KOPT-K1 (cell line): ENCODE measurements at regions not wholly inside any gene's neighbourhood (a gene's known extent, or its start where the extent isn't known, plus 50 kb on each side); places are given as distances from the start of the nearest gene placed in this dataset.

Experiments
- H3K27ac ChIP-seq: fragments of 200-600 bp; sonication (generic); 2 replicates; pipeline ENCODE4 v1.5.1; 2016; ENCODE audit warnings: antibody characterized with exemption, mild to moderate bottlenecking, low read depth, low read length; ENCODE audit not compliant: poor library complexity, severe bottlenecking
- H3K36me3 ChIP-seq: fragments of 200-600 bp; sonication (generic); 2 replicates; pipeline ENCODE4 v1.5.1; 2017; ENCODE audit warnings: antibody characterized with exemption, mild to moderate bottlenecking, low read length, moderate library complexity; ENCODE audit not compliant: insufficient read depth
- H3K9me3 ChIP-seq: fragments of 200-600 bp; sonication (generic); 2 replicates; pipeline ENCODE4 v1.5.1; 2017; ENCODE audit warnings: antibody characterized with exemption, low read length, mild to moderate bottlenecking; ENCODE audit not compliant: insufficient read depth, poor library complexity, severe bottlenecking

GRCh38 chr14:101009531-101009930 is 106.0 kb upstream of the RTL1 start:
- peaks cover 7% of the 10 kb centered on the region for H3K9me3 ChIP-seq
- H3K36me3 ChIP-seq = no peaks in the 10 kb centered on the region
- no peak overlapping the region for H3K27ac ChIP-seq

DNA sequence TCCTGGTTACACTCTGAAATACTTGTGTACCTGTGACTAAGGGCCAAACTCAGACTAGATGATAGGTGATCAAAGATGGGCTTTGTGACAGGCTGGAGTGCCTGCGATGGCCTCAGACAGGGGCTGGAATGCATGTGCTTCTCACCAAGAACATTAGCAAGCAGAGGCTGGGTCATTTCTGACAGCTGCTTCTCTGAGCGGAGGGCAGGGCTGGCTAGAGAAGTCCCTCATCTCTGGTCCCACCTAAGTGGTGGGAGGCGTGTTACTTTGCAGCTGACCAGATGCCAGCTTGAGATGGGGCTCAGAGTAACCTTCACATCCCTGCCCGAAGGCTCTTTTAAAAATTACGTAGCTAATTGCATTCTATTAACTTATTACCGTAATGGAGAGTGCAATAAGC is 106.8 kb upstream of the RTL1 start:
- no peak overlapping the region for H3K27ac ChIP-seq
- peaks cover 7% of the 10 kb centered on the region for H3K9me3 ChIP-seq
- H3K36me3 ChIP-seq = no peaks in the 10 kb centered on the region

DNA sequence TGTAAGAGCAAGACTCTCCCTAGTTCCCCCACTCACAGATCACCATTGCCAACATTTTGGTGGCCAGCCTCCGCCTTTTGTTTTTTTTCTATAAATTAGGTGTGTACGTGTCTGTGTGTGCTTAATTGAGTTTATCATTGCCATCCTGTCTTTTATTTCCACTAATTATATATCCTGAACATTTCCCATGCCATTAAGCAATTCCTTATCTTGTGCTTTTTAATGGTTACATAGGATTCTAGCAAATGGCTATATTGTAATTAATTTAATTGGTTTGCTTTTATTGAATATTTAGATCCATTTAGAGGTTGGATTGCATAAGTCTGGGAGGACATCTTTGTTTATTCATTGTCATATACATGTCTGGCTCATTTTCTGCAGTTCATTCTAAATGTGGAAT is 107.3 kb upstream of the RTL1 start:
- H3K9me3 ChIP-seq = peaks cover 7% of the 10 kb centered on the region

GRCh38 chr14:101017209-101017608 is 113.7 kb upstream of the RTL1 start:
- no peak overlapping the region for H3K27ac ChIP-seq
- H3K36me3 ChIP-seq = no peaks in the 10 kb centered on the region
- peaks cover 10% of the 10 kb centered on the region for H3K9me3 ChIP-seq

More for the DNA sequence above, 107.3 kb upstream of the RTL1 start:
- Histone ChIP-seq H3K36me3 (no peaks in the 10 kb centered on the region), H3K27ac (no peak overlapping the region)

- H3K9me3 ChIP-seq = peaks cover 7% of the 10 kb centered on the region
- no peaks in the 10 kb centered on the region for H3K36me3 ChIP-seq
- no peak overlapping the region for H3K27ac ChIP-seq
Observed at GRCh38 chr14:101017806-101018560, 114.5 kb upstream of the RTL1 start.

GRCh38 chr14:101018561-101019290 is 115.2 kb upstream of the RTL1 start:
- H3K27ac ChIP-seq = no peak overlapping the region
- peaks cover 15% of the 10 kb centered on the region for H3K9me3 ChIP-seq
- no peaks in the 10 kb centered on the region for H3K36me3 ChIP-seq

- Histone ChIP-seq H3K9me3 (peaks cover 21% of the 10 kb centered on the region), H3K36me3 (no peaks in the 10 kb centered on the region), H3K27ac (no peak overlapping the region)
Observed at GRCh38 chr14:101019541-101019940, 116.0 kb upstream of the RTL1 start.

DNA sequence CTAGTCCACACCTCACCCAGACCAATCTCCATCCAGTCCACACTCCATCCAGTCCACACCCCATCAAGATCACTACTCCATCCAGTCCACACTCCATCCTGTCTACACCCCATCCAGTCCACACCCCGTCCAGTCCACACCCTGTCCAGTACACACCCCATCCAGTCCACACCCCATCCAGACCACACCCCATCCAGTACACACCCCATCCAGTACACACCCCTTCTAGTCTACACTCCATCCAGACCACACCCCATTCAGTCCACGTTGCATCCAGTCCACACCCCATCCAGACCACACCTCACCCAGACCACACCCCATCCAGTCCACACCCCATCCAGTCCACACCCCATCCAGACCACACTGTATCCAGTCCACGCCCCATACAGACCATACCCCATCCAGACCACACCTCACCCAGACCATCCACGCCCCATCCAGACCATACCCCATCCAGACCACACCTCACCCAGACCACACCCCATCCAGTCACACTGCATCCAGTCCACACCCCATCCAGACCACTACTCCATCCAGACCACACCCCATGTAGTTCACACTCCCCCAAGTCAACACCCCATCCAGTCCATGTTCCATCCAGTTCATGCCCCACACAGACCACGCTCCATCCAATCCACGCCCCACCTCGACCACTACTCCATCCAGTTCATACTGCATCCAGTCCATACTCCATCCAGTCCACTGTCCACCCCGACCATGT is 116.6 kb upstream of the RTL1 start:
- Histone ChIP-seq H3K27ac (no peak overlapping the region), H3K9me3 (peaks cover 21% of the 10 kb centered on the region), H3K36me3 (no peaks in the 10 kb centered on the region)

GRCh38 chr14:101020834-101021370 is 117.4 kb upstream of the RTL1 start:
- Histone ChIP-seq H3K36me3 (no peaks in the 10 kb centered on the region), H3K9me3 (peaks cover 21% of the 10 kb centered on the region), H3K27ac (no peak overlapping the region)

DNA sequence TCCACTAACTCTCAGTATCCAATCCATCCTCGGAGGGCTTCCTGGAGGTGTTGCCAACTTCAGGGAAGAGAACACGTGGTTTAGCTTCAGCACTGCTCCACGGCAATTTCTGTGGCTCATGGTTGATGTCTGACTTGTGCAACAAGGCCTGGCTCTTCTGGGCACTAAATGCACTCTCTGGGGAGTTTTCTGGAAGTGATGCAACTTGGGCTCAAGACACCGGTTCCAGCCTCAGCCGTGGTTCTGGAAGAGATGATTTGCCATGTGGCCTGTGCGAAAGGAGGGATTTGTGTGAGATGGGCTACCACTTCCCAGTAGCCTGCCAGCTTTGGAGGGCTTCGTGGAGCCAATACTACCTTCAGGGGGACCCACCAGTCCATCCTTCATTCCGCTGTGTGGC is 118.6 kb upstream of the RTL1 start:
- no peak overlapping the region for H3K27ac ChIP-seq
- peaks cover 21% of the 10 kb centered on the region for H3K9me3 ChIP-seq
- no peaks in the 10 kb centered on the region for H3K36me3 ChIP-seq

DNA sequence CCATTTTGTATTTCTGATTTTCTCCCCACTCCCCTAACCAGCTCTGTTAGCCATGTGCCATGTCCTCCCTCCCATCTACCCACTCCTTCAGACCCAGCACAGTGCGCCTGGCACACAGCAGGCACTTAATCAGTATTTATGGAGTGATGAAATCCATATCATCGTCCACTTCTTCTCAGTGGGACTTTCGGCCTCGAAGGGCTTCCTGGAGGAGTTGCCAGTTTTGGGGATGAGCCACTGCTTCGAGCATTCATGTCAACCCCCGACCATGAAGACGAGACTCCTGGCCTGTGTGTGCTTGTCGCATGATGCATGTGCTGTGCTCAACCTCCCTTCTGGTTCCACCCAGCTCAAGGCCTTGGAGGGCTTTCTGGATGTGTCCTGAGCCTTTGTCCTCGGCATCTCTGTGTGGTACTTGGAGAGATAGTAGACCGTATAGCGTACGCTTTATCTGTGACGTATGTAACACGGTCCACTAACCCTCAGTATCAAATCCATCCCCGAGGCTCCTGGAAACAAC is 119.5 kb upstream of the RTL1 start:
- Histone ChIP-seq H3K36me3 (no peaks in the 10 kb centered on the region), H3K27ac (no peak overlapping the region), H3K9me3 (peaks cover 21% of the 10 kb centered on the region)

- Histone ChIP-seq H3K27ac (no peak overlapping the region), H3K36me3 (no peaks in the 10 kb centered on the region), H3K9me3 (peaks cover 21% of the 10 kb centered on the region)
Observed at GRCh38 chr14:101024686-101025085, 121.2 kb upstream of the RTL1 start.

DNA sequence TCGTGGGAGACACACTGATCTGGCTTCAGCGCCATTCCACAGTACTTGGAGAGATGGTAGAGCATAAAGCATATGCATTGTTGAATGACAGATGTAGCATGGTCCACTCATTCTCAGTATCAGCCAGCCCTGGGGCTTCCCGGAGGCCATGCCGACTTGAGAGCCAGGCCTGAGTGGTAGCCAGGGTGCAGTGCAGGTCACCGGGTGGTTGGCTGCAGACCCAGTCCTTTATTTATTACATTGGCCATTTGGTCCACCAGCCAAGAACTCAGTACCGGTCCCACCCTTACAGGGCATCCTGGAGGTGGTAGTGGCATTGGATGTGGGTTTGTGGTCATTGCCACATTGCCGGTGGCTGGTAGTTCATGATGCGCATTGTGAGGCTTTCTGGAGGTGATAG is 121.6 kb upstream of the RTL1 start:
- H3K27ac ChIP-seq = no peak overlapping the region
- H3K36me3 ChIP-seq = no peaks in the 10 kb centered on the region
- peaks cover 21% of the 10 kb centered on the region for H3K9me3 ChIP-seq

GRCh38 chr14:101025696-101026095 is 122.2 kb upstream of the RTL1 start:
- Histone ChIP-seq H3K36me3 (no peaks in the 10 kb centered on the region), H3K9me3 (peaks cover 21% of the 10 kb centered on the region), H3K27ac (no peak overlapping the region)

DNA sequence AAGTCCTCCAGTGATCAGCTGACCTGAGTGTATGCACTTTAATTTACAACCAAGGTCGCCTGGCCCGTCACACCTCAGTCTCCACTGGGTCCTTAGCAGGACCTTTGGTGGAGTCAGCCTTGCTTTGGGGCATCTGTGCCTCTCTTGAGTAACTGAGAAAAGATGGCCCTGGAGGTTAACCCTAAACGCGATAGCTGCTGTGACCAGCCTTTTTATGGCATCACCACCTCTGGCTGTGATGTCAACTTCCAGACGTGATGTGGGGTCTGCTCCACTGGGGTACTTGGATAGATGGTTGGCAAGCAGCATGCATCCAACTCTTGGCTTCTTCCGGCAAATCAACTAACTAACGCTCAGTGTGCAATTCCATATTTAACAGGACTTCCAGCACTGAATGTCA is 122.8 kb upstream of the RTL1 start:
- Histone ChIP-seq H3K36me3 (no peaks in the 10 kb centered on the region), H3K9me3 (peaks cover 18% of the 10 kb centered on the region), H3K27ac (no peak overlapping the region)
